Left ventricle myocardium inferior (tissue), 1 donor: ENCODE measurements at regions not wholly inside any gene's neighbourhood (a gene's known extent, or its start where the extent isn't known, plus 50 kb on each side); places are given as distances from the start of the nearest gene placed in this dataset.
A peak's percentile ranks its signal among the peaks of the same experiment; 100 is the strongest.

Experiments
- DNase-seq: peaks from one replicate; pipeline ENCODE4 v3.0.0-alpha.2; 2020
- H3K27ac ChIP-seq: fragments of 200-600 bp; replicated peaks from 2 replicates; pipeline ENCODE4 v1.8.0; 2021
- H3K27me3 ChIP-seq: fragments of 200-600 bp; 2 replicates; pipeline ENCODE4 v1.8.0; 2021; ENCODE audit warnings: low read depth
- H3K36me3 ChIP-seq: fragments of 200-600 bp; 2 replicates; pipeline ENCODE4 v1.8.0; 2021
- H3K4me1 ChIP-seq: fragments of 200-600 bp; 2 replicates; pipeline ENCODE4 v1.8.0; 2021
- H3K4me3 ChIP-seq: fragments of 200-600 bp; 2 replicates; pipeline ENCODE4 v1.8.0; 2021; ENCODE audit warnings: mild to moderate bottlenecking, moderate library complexity
- H3K9me3 ChIP-seq: fragments of 200-600 bp; replicated peaks from 2 replicates; pipeline ENCODE4 v1.8.0; 2021
- intact Hi-C: fragments of 100-400 bp; cut with micrococcal nuclease; formaldehyde crosslinking; loops from one replicate; pipeline ENCODE4 v1.11.0; 2022
- TF ChIP-seq, protein P1 (sequence below): fragments of 200-600 bp; IDR thresholded peaks from 2 replicates; pipeline ENCODE4 v1.8.0; 2021; ENCODE audit warnings: antibody characterized with exemption, mild to moderate bottlenecking, borderline replicate concordance
- donor health status: DM: no; HTN: yes; CAD: no; lungs with severe emphysema.

DNA sequence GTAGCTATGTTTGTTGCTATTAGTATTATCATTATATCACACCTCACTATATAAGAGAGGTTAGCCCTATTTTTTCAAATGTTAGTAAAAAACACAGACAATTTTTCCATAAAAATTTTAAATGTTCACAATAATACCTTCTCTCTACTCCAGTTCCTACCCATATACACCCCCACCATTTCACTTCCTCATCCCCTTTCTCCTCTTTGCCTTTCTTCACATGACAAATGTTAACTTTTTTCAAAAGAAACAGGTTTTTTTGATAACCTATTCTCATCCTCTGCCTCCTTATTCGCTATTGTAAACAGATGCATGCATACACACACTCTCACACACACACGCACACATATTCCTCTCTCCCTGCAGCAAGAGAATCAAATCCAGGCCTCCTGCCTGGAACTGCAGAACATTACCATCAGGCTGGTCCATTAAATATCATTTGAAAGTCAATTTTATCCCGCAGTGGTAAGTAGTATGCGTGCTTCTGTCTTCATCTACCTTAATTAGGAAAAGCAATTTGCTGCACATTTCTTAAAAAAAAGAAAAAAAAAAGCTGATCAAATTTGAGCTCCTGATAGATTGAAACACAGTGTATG is 55.5 kb downstream of the MID1IP1 start:
- intact Hi-C loops = no loop called here

DNA sequence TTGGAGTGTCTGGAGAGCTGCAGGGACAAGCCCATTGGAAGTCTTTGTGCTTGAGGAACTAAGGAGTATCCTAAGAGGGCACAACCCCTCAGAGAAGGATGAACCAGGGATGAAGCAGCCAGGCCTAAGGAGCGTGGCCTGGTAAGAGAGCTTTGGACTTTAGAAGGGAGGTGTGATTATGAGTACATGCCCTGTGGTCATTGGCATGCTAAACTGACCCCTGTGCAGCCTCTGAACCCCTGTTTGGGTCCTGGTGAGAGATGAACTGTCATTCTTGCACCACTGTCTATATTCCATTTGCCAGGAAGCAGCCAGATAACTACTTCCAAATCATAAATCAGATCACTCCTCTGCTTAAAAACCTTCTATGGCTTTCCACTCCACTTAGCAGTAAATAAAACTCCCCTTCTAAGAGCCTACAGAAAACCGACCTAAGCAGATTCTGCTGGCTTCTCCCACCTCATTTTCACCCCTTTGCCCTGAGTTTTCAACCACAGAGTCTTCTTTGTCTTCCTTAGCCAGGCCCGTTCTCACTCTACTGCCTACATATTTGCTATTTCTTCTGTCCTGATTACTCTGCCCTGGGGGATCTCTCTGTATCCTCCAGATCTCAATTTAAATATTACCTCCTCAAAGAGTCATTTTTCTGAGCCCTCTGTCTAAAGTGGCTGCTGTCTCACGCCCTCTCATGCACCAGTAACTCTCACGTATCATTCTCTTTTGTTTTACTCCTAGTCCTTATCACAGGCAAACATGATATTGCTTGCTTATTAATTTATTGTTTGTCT is 56.7 kb downstream of the MID1IP1 start:
- intact Hi-C loops = no loop called here
- TF ChIP-seq, protein P1, sequence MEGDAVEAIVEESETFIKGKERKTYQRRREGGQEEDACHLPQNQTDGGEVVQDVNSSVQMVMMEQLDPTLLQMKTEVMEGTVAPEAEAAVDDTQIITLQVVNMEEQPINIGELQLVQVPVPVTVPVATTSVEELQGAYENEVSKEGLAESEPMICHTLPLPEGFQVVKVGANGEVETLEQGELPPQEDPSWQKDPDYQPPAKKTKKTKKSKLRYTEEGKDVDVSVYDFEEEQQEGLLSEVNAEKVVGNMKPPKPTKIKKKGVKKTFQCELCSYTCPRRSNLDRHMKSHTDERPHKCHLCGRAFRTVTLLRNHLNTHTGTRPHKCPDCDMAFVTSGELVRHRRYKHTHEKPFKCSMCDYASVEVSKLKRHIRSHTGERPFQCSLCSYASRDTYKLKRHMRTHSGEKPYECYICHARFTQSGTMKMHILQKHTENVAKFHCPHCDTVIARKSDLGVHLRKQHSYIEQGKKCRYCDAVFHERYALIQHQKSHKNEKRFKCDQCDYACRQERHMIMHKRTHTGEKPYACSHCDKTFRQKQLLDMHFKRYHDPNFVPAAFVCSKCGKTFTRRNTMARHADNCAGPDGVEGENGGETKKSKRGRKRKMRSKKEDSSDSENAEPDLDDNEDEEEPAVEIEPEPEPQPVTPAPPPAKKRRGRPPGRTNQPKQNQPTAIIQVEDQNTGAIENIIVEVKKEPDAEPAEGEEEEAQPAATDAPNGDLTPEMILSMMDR = no peak
- no peak overlapping the region for H3K27ac ChIP-seq

More for the DNA sequence above, 55.5 kb downstream of the MID1IP1 start:
- TF ChIP-seq, protein P1 = no peak
- Histone ChIP-seq H3K27me3 (no peaks in the 10 kb centered on the region), H3K4me1 (no peaks in the 10 kb centered on the region), H3K9me3 (no peaks in the 10 kb centered on the region), H3K27ac (no peak overlapping the region), H3K4me3 (no peak overlapping the region), H3K36me3 (no peaks in the 10 kb centered on the region)
- DNase-seq = no peak

DNA sequence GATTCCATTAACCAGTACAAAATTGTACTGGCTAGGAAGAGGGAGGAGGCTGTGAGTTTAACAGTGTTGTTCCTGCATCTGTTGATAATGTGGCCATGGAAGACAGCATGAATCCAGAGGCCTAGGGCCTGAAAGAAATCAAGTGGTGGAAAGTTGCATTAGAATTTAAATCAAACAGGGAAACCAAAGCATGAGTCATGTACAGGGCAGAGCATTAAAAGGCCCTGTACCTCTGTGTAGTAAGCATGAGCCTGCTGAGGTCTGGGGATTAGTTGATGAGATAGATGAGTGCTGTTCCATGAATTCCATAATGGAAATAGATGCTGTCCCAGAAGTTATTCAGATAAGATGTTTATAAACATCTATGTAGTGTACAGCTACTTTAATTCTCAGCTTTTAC is 58.3 kb downstream of the MID1IP1 start:
- H3K9me3 ChIP-seq = no peaks in the 10 kb centered on the region
- H3K36me3 ChIP-seq = no peaks in the 10 kb centered on the region
- no peaks in the 10 kb centered on the region for H3K27me3 ChIP-seq
- no peak for DNase-seq
- peaks cover 9% of the 10 kb centered on the region for H3K4me1 ChIP-seq
- TF ChIP-seq, protein P1 = no peak
- H3K27ac ChIP-seq = no peak overlapping the region
- H3K4me3 ChIP-seq = no peak overlapping the region
- intact Hi-C loops = no loop called here

More for the DNA sequence above, 56.7 kb downstream of the MID1IP1 start:
- DNase-seq = no peak
- Histone ChIP-seq H3K27me3 (no peaks in the 10 kb centered on the region), H3K36me3 (no peaks in the 10 kb centered on the region), H3K4me1 (no peaks in the 10 kb centered on the region), H3K9me3 (no peaks in the 10 kb centered on the region), H3K4me3 (no peak overlapping the region)

DNA sequence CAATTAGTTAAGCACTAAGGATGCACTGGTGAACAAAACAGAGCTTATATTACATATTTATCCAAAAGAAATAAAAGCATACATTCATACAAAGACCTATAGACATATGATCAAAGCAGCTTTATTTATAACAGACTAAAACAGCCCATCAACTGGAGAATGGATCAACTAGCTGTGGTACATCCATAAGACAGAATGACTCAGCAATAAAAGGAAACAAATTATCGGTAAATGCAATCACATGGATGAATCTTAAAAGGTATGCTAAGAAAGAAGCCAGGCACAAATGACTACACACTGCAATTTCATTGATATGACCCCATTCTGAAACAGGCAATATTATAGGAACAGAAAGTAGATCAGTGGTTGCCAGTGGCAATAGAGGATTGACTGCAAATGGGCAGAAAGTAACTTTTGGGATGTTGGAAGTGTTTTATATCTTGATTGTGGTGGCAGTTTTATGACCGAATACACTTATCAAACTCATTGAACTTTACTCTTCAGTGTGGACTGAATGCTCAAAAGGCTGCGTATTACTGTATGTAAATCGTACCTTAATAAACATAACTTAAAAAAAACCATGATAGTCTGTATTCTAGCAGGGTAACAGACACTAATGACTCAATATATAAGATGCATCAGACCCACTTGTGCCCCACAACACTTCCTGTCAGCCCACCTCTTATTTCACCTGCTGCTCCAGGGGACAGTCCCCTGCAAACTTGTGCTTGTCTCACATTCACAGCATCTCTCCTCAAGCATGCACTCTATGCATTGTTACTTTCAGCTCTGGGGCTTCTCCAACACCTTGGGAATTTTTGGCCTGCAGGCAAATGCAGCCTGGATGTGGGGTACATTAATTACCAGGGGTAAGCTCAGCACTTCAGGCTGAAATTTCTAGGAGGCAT is 59.1 kb downstream of the MID1IP1 start:
- Histone ChIP-seq H3K27ac (no peak overlapping the region), H3K4me1 (peaks cover 12% of the 10 kb centered on the region), H3K4me3 (no peak overlapping the region), H3K36me3 (no peaks in the 10 kb centered on the region), H3K9me3 (no peaks in the 10 kb centered on the region), H3K27me3 (no peaks in the 10 kb centered on the region)
- intact Hi-C loops = no loop called here
- TF ChIP-seq, protein P1 = no peak
- no peak for DNase-seq

DNA sequence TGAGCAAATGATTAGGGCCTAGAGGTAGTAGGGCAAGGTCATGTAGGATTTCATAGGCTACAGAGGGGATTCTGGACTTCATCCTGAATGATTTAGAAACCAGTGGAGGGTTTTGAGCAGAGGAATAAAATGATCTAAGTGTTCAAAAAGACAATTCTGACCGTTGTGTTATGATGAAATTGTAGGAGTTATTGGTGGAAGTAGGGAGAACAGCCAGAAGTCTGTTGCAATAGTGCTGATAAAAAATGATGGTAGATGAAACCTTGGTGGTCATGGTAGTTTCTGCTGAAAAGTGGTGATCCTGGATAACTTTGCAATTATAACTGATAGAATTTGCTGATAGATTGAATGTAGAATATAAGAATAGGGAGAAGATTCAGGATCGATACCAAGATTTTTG is 60.2 kb downstream of the MID1IP1 start:
- Histone ChIP-seq H3K4me3 (no peak overlapping the region), H3K4me1 (peaks cover 12% of the 10 kb centered on the region), H3K9me3 (no peaks in the 10 kb centered on the region), H3K27ac (peak overlapping the region; percentile 42), H3K36me3 (no peaks in the 10 kb centered on the region), H3K27me3 (no peaks in the 10 kb centered on the region)
- intact Hi-C loops = no loop called here
- no peak for DNase-seq
- TF ChIP-seq, protein P1 = no peak
